ENCODE measurements at regions not wholly inside any gene's neighbourhood (a gene's known extent, or its start where the extent isn't known, plus 50 kb on each side); places are given as distances from the start of the nearest gene placed in this dataset.

- Mint-ChIP-seq H3K27ac (no peak overlapping the region), H3K4me3 (no peak overlapping the region), H3K4me1 (ENCODE audit: low read depth) (peaks cover 22% of the 10 kb centered on the region), H3K27me3 (ENCODE audit: low read depth) (no peaks in the 10 kb centered on the region), H3K36me3 (ENCODE audit: low read depth) (peaks cover 6% of the 10 kb centered on the region), H3K9me3 (peaks cover 22% of the 10 kb centered on the region)
- no peak for DNase-seq (ENCODE audit: low spot score)
Observed at GRCh38 chr12:93252221-93252620, 125.5 kb upstream of the NUDT4 start.

GRCh38 chr12:93254911-93255310 lies 122.8 kb upstream of the NUDT4 start:
- H3K27ac Mint-ChIP-seq = no peak overlapping the region
- no peak overlapping the region for H3K4me3 Mint-ChIP-seq
- no peaks in the 10 kb centered on the region for H3K27me3 Mint-ChIP-seq (ENCODE audit: low read depth)
- H3K4me1 Mint-ChIP-seq (ENCODE audit: low read depth) = peaks cover under 1% of the 10 kb centered on the region
- H3K36me3 Mint-ChIP-seq (ENCODE audit: low read depth) = peaks cover 6% of the 10 kb centered on the region
- DNase-seq (ENCODE audit: low spot score) = no peak
- peaks cover 22% of the 10 kb centered on the region for H3K9me3 Mint-ChIP-seq

- H3K27ac Mint-ChIP-seq = no peak overlapping the region
- H3K36me3 Mint-ChIP-seq (ENCODE audit: low read depth) = peaks cover 6% of the 10 kb centered on the region
- no peaks in the 10 kb centered on the region for H3K4me1 Mint-ChIP-seq (ENCODE audit: low read depth)
- no peak overlapping the region for H3K4me3 Mint-ChIP-seq
- DNase-seq (ENCODE audit: low spot score) = no peak
- H3K27me3 Mint-ChIP-seq (ENCODE audit: low read depth) = no peaks in the 10 kb centered on the region
- H3K9me3 Mint-ChIP-seq = peaks cover 22% of the 10 kb centered on the region
Observed at GRCh38 chr12:93256256-93256969, 121.3 kb upstream of the NUDT4 start.

DNA sequence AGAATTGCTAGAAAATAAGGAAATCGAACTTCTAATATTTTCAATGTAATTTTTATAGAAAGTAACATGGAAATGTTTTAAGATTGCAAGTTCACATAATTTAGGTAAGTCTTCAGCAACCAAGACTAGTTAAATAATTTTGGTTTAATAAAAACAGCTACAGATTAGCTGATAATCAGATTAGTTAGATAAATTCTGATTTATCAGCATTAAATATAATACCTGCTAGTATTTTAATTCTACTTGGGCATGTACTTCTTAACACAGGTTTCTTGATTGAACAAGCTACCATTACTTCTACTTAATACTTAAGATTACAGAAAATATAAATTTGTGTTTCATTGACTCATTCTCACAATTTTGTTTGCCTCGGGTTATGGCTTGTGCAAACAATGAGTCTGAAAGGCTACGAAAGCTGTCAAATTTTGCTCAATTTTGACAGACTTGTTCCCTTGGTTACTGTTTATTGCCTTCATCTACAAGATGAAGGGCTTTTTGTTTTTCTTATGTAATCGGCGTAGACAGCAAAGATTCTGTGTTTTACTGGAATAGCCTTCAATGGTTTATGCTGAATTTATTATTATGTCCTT lies 116.1 kb upstream of the NUDT4 start:
- H3K4me3 Mint-ChIP-seq = no peak overlapping the region
- no peaks in the 10 kb centered on the region for H3K27me3 Mint-ChIP-seq (ENCODE audit: low read depth)
- DNase-seq (ENCODE audit: low spot score) = no peak
- no peak overlapping the region for H3K27ac Mint-ChIP-seq
- H3K9me3 Mint-ChIP-seq = no peaks in the 10 kb centered on the region
- no peaks in the 10 kb centered on the region for H3K36me3 Mint-ChIP-seq (ENCODE audit: low read depth)
- H3K4me1 Mint-ChIP-seq (ENCODE audit: low read depth) = no peaks in the 10 kb centered on the region

GRCh38 chr12:93272997-93273396 lies 104.7 kb upstream of the NUDT4 start:
- H3K27me3 Mint-ChIP-seq (ENCODE audit: low read depth) = no peaks in the 10 kb centered on the region
- no peaks in the 10 kb centered on the region for H3K4me1 Mint-ChIP-seq (ENCODE audit: low read depth)
- no peaks in the 10 kb centered on the region for H3K36me3 Mint-ChIP-seq (ENCODE audit: low read depth)
- no peak overlapping the region for H3K4me3 Mint-ChIP-seq
- H3K9me3 Mint-ChIP-seq = no peaks in the 10 kb centered on the region
- H3K27ac Mint-ChIP-seq = no peak overlapping the region
- no peak for DNase-seq (ENCODE audit: low spot score)

- H3K27me3 Mint-ChIP-seq (ENCODE audit: low read depth) = no peaks in the 10 kb centered on the region
- no peaks in the 10 kb centered on the region for H3K4me1 Mint-ChIP-seq (ENCODE audit: low read depth)
- no peaks in the 10 kb centered on the region for H3K36me3 Mint-ChIP-seq (ENCODE audit: low read depth)
- no peak overlapping the region for H3K4me3 Mint-ChIP-seq
- DNase-seq (ENCODE audit: low spot score) = no peak
- no peak overlapping the region for H3K27ac Mint-ChIP-seq
- no peaks in the 10 kb centered on the region for H3K9me3 Mint-ChIP-seq
Observed at GRCh38 chr12:93273834-93274564, 103.7 kb upstream of the NUDT4 start.

GRCh38 chr12:93274937-93275336 lies 102.8 kb upstream of the NUDT4 start:
- no peaks in the 10 kb centered on the region for H3K9me3 Mint-ChIP-seq
- H3K36me3 Mint-ChIP-seq (ENCODE audit: low read depth) = no peaks in the 10 kb centered on the region
- DNase-seq (ENCODE audit: low spot score) = no peak
- no peaks in the 10 kb centered on the region for H3K4me1 Mint-ChIP-seq (ENCODE audit: low read depth)
- H3K27ac Mint-ChIP-seq = no peak overlapping the region
- H3K4me3 Mint-ChIP-seq = no peak overlapping the region
- H3K27me3 Mint-ChIP-seq (ENCODE audit: low read depth) = no peaks in the 10 kb centered on the region

DNA sequence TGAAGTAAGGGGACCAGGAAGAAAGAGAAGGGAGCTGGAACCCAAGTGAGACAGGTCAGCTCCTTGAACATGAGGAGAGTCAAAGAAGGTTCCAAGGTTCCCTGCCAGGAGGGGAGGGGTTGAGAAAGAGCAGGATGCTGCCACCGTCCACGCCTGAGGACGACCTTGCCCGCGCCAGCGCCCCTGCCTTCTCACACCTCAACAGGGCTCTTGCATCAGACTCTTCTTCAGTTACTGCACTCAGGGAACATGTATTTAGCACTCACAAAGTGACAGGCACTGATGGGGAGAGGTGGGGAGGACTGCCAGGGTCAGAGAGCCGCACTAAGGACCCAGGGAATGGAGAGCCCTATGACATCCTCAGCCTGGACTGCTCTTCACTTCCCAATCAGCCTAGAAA lies 102.1 kb upstream of the NUDT4 start:
- no peaks in the 10 kb centered on the region for H3K27me3 Mint-ChIP-seq (ENCODE audit: low read depth)
- DNase-seq (ENCODE audit: low spot score) = no peak
- no peaks in the 10 kb centered on the region for H3K9me3 Mint-ChIP-seq
- H3K4me1 Mint-ChIP-seq (ENCODE audit: low read depth) = no peaks in the 10 kb centered on the region
- no peaks in the 10 kb centered on the region for H3K36me3 Mint-ChIP-seq (ENCODE audit: low read depth)
- no peak overlapping the region for H3K27ac Mint-ChIP-seq
- H3K4me3 Mint-ChIP-seq = no peak overlapping the region

GRCh38 chr12:93279565-93280412 lies 97.9 kb upstream of the NUDT4 start:
- no peaks in the 10 kb centered on the region for H3K27me3 Mint-ChIP-seq (ENCODE audit: low read depth)
- H3K9me3 Mint-ChIP-seq = no peaks in the 10 kb centered on the region
- H3K4me3 Mint-ChIP-seq = no peak overlapping the region
- DNase-seq (ENCODE audit: low spot score) = no peak
- H3K27ac Mint-ChIP-seq = no peak overlapping the region
- no peaks in the 10 kb centered on the region for H3K4me1 Mint-ChIP-seq (ENCODE audit: low read depth)
- H3K36me3 Mint-ChIP-seq (ENCODE audit: low read depth) = no peaks in the 10 kb centered on the region

DNA sequence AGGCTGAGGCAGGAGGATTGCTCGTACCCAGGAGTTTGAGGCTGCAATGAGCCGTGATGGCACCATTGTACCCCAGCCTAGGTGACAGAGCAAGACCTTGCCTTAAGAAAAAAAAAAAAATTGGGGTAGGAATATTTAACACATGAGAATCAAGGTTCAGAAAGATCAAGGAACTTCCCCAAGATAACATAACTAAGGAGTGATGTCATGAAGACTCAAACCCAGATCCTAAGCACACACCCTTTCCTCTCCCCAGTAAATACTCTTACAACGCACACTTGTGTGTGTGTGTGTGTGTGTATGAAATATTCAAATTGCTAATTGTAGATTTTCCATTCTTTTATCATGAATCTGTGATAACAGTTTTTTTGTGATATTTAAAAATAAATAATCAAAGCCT lies 90.6 kb upstream of the NUDT4 start:
- Mint-ChIP-seq H3K4me3 (no peak overlapping the region), H3K27ac (no peak overlapping the region), H3K27me3 (ENCODE audit: low read depth) (no peaks in the 10 kb centered on the region), H3K36me3 (ENCODE audit: low read depth) (no peaks in the 10 kb centered on the region), H3K9me3 (no peaks in the 10 kb centered on the region), H3K4me1 (ENCODE audit: low read depth) (no peaks in the 10 kb centered on the region)
- no peak for DNase-seq (ENCODE audit: low spot score)

DNA sequence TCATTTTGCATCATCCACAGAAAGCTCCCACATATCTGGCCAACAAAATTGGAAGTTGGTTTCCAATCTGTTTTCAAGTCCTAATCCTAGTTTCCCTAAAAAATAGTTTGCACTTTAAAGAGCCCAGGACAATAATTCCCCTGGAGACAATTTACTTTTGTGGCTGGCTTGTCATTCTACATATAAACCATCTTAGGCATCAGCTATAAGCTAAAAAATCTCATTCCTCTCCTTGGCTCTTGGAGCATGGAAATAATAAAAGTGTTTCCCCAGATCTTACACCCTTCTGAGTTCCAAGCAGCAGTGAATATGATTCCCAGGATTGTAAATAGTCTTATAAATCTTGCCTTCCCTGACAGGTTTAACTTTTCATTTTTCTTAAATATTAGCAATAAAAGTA lies 89.1 kb upstream of the NUDT4 start:
- H3K4me3 Mint-ChIP-seq = no peak overlapping the region
- H3K4me1 Mint-ChIP-seq (ENCODE audit: low read depth) = no peaks in the 10 kb centered on the region
- H3K27ac Mint-ChIP-seq = no peak overlapping the region
- H3K36me3 Mint-ChIP-seq (ENCODE audit: low read depth) = no peaks in the 10 kb centered on the region
- H3K27me3 Mint-ChIP-seq (ENCODE audit: low read depth) = no peaks in the 10 kb centered on the region
- no peak for DNase-seq (ENCODE audit: low spot score)
- H3K9me3 Mint-ChIP-seq = no peaks in the 10 kb centered on the region

DNA sequence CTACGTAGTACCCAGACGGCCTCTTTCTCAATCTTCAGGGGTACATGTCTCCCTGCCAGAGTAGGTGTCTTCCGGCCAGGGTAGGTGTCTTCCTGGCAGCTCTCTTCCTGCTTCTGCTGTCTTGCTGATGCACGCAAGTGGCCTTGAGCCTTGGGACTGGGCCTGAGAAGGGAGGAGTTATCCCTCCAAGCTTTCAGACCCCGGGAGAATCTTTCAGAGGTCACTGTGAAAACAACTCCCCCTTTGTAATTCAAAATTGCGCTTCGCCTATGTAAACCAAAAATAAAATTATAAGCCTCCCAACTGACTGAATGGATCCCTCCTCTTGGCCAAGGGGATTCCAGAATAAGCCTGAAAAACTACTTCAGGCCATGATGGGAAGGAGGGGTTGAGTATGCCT lies 87.3 kb upstream of the NUDT4 start:
- Mint-ChIP-seq H3K27ac (no peak overlapping the region), H3K27me3 (ENCODE audit: low read depth) (no peaks in the 10 kb centered on the region), H3K36me3 (ENCODE audit: low read depth) (no peaks in the 10 kb centered on the region), H3K4me1 (ENCODE audit: low read depth) (no peaks in the 10 kb centered on the region), H3K4me3 (no peak overlapping the region), H3K9me3 (no peaks in the 10 kb centered on the region)
- no peak for DNase-seq (ENCODE audit: low spot score)

GRCh38 chr12:93292213-93292612 lies 85.5 kb upstream of the NUDT4 start:
- Mint-ChIP-seq H3K36me3 (ENCODE audit: low read depth) (no peaks in the 10 kb centered on the region), H3K27me3 (ENCODE audit: low read depth) (no peaks in the 10 kb centered on the region), H3K9me3 (no peaks in the 10 kb centered on the region), H3K4me1 (ENCODE audit: low read depth) (peaks cover 4% of the 10 kb centered on the region), H3K27ac (no peak overlapping the region), H3K4me3 (no peak overlapping the region)
- DNase-seq (ENCODE audit: low spot score) = no peak
